Epithelial cell of esophagus (primary cell): ENCODE measurements at regions not wholly inside any gene's neighbourhood (a gene's known extent, or its start where the extent isn't known, plus 50 kb on each side); places are given as distances from the start of the nearest gene placed in this dataset.

Experiments
- DNase-seq: peaks from one replicate; pipeline ENCODE4 v3.0.0; 2010; ENCODE audit warnings: low read depth
- H3K4me3 ChIP-seq: 2 replicates; pipeline ENCODE4 v1.5.1; 2011; ENCODE audit warnings: mild to moderate bottlenecking, low read length, control low read depth
- TF ChIP-seq, protein P1 (sequence below): IDR thresholded peaks from 2 replicates; pipeline ENCODE4 v1.5.1; 2011; ENCODE audit warnings: low read depth, mild to moderate bottlenecking, low read length, control low read depth, inconsistent platforms; ENCODE audit not compliant: insufficient read depth; ENCODE audit errors: missing control alignments

DNA sequence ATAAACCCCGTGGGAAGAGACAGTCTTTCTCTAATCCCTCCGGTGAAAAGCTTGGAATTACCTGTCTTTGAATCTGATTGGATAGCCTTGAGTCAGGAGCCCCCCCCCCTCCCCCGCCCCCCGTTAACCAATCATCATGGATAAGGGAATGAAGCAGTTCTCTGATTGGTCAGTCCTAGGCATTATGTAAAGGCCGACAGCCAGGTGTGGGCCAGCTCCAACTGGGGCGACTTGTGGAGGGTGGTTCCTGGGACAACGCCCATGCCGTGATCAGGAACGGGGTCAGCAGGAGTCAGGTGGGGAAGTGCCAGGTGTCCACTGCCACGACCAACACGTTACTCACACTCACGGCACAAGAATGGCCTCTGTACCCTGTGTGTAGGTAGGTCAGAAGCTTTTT, 406.8 kb upstream of the SULF2 start:
- TF ChIP-seq, protein P1, sequence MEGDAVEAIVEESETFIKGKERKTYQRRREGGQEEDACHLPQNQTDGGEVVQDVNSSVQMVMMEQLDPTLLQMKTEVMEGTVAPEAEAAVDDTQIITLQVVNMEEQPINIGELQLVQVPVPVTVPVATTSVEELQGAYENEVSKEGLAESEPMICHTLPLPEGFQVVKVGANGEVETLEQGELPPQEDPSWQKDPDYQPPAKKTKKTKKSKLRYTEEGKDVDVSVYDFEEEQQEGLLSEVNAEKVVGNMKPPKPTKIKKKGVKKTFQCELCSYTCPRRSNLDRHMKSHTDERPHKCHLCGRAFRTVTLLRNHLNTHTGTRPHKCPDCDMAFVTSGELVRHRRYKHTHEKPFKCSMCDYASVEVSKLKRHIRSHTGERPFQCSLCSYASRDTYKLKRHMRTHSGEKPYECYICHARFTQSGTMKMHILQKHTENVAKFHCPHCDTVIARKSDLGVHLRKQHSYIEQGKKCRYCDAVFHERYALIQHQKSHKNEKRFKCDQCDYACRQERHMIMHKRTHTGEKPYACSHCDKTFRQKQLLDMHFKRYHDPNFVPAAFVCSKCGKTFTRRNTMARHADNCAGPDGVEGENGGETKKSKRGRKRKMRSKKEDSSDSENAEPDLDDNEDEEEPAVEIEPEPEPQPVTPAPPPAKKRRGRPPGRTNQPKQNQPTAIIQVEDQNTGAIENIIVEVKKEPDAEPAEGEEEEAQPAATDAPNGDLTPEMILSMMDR: no peak
- H3K4me3 ChIP-seq: no peak overlapping the region
- no peak for DNase-seq

DNA sequence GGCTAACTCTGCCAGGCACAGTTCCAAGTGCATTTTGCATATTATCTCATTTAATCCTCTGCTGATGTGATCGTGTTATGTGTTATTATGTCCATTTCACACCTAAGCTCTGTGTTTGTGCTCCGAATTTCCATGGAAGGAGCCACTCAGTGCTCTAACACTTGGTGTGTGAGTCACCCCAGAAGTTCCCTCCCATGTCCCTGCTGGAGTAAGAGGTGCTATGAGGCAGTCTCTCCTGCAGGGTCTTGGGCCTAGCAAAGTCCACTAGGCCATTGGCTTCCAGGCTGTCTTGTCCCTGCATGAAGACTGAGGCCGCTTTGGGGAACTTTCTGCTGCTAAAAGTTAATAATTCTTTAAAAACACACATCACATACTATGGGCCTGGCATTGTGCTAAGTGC, 405.9 kb upstream of the SULF2 start:
- TF ChIP-seq, protein P1: peak; percentile 35
- no peak overlapping the region for H3K4me3 ChIP-seq
- peak; percentile 51 for DNase-seq

DNA sequence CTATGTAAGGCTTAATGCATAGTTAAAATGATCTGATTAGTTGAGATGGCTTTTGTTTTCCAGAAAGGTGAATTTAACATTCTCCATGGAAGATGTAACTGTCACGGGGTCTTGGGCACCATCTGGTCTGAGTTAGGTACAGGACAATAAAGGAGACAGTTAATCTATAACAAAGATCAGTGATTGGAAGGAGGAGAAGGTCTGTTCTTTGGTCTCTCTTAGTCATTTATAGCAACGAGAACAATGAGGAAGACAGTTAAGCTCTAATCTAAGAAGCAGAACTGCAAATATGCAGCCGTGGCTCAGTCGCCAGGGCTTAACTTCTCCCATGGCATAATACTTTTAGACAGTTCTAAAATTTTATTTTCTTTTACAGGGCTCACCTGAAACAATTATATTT, 405.5 kb upstream of the SULF2 start:
- TF ChIP-seq, protein P1: no peak
- no peak for DNase-seq
- H3K4me3 ChIP-seq: no peak overlapping the region

DNA sequence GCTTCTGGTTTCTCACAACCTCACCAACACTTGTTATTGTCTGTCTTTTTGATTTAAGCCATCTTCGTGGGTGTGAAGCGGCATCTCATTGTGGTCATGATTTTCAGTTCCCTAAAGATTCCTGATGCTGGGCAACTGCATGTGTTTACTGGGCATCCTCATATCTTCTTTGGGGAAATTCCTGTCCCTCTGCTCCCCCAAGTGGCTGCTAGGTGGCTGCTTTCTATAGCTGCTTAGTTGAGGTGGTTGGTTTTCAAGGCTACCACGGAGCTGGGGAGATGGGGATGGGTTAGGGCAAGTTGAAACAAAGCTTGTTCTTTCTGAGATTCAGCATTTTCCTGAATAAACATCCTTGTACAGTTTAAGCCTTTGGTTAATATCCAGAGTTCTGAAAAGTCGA, 403.9 kb upstream of the SULF2 start:
- peak; percentile 89 for DNase-seq
- no peak overlapping the region for H3K4me3 ChIP-seq
- TF ChIP-seq, protein P1: peak; percentile 76

DNA sequence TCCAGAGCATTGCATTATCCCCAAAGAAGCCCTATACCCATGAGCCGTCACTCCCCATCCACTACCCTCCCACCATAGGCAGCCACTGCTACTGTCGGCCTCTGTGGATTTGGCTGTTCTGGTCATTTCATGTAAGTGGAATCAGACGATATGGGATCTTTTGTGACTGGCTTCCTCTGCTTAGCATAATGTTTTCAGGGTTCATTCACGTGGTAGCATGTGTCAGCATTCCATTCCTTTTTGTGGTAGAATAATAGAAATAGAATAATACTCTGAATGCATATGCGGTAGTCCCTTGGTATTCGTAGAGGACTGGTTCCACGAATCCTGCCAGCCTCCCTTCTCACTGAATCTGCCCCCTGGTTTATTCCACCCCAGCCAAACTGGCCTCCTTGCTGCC, 402.6 kb upstream of the SULF2 start:
- TF ChIP-seq, protein P1: no peak
- no peak overlapping the region for H3K4me3 ChIP-seq
- no peak for DNase-seq

DNA sequence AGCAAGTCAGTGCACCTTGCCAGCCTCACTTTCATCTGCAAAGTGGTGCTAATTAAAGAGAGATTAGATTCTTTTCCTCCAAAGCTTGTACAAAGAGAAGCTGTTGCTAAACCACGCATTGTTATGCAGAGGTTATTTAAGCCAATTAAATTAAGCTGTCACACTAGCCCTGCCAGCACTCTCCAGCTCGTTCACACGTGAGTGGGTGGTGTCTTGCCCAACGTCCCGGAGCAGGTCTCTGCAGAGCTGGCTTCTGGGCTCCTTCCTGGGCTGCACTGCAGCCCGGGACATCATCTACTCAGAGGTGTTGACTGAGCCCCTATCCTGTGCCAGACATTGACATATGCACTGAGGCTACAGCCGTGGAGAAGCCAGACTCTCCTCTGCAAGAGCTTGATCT, 401.6 kb upstream of the SULF2 start:
- TF ChIP-seq, protein P1: no peak
- peak; percentile 64 for DNase-seq
- no peak overlapping the region for H3K4me3 ChIP-seq

DNA sequence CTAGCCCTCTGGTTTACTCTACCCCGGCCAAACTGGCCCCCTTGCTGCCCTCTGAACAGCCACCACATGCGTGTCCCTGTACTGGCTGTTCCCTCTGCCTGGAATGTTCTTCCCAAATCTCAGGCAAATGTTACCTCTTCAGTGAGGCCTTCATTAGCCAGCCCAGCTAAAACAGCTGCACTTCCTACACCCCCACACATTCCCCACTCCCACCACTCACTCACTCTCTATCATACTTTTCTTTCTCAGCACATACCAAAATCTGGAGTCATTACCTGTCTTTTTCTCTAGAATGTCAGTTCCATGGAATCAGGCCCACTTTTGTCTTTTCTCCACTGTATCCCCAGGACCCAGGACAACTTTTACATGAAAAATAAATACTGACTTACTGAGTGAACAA, 401.2 kb upstream of the SULF2 start:
- DNase-seq: peak; percentile 55
- H3K4me3 ChIP-seq: no peak overlapping the region
- TF ChIP-seq, protein P1: no peak
